Brain microvascular endothelial cell (primary cell): ENCODE measurements at regions not wholly inside any gene's neighbourhood (a gene's known extent, or its start where the extent isn't known, plus 50 kb on each side); places are given as distances from the start of the nearest gene placed in this dataset.

ENCODE experiments used
- DNase-seq: peaks from one replicate; pipeline ENCODE4 v3.0.0-alpha.2; 2020
- H3K27ac ChIP-seq: fragments of 250-450 bp; sonication (Bioruptor Pico); 2 replicates; pipeline ENCODE4 v1.5.1; 2020; ENCODE audit warnings: mild to moderate bottlenecking, moderate library complexity
- H3K27me3 ChIP-seq: fragments of 250-450 bp; sonication (Bioruptor Pico); replicated peaks from 2 replicates; pipeline ENCODE4 v1.5.1; 2020; ENCODE audit warnings: mild to moderate bottlenecking
- H3K36me3 ChIP-seq: fragments of 250-450 bp; sonication (Bioruptor Pico); replicated peaks from 2 replicates; pipeline ENCODE4 v1.5.1; 2020; ENCODE audit warnings: mild to moderate bottlenecking
- H3K4me3 ChIP-seq: 2 replicates; pipeline ENCODE4 v1.5.1; 2011; ENCODE audit warnings: low read depth, mild to moderate bottlenecking, control low read depth, low read length, moderate library complexity
- in situ Hi-C: cut with HindIII; loops from 2 replicates; pipeline ENCODE4 v1.10.0; 2017; ENCODE audit warnings: low sequenced_read_pairs, low pct_ligation_motif_present
- TF ChIP-seq, protein P1 (sequence below): IDR thresholded peaks from 2 replicates; pipeline ENCODE4 v1.5.1; 2011; ENCODE audit warnings: low read depth, mild to moderate bottlenecking, moderate library complexity, low read length, control low read depth, inconsistent platforms; ENCODE audit errors: missing control alignments

DNA sequence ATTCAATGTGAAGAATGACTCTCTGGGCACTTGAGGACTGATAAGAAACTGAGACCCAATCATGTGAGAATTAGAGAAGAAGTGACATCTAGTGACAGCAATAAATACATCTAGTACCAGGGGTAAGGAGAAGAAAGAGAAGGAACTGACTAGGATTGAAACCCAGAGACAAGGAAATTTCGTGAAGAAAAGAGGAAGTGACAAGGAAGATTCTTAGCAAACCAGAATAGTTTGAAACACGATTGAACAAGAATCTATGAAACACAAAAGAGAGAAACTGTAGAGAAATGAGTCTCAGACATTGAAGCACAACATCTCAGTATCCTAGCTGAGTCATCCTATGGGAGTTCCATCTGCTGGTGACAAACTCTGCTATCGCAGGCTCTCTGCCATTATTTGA is 571.9 kb upstream of the PKDCC start:
- Histone ChIP-seq H3K27me3 (no peaks in the 10 kb centered on the region), H3K4me3 (no peak overlapping the region), H3K36me3 (no peaks in the 10 kb centered on the region), H3K27ac (no peak overlapping the region)
- in situ Hi-C loops: no loop called here
- TF ChIP-seq, protein P1, sequence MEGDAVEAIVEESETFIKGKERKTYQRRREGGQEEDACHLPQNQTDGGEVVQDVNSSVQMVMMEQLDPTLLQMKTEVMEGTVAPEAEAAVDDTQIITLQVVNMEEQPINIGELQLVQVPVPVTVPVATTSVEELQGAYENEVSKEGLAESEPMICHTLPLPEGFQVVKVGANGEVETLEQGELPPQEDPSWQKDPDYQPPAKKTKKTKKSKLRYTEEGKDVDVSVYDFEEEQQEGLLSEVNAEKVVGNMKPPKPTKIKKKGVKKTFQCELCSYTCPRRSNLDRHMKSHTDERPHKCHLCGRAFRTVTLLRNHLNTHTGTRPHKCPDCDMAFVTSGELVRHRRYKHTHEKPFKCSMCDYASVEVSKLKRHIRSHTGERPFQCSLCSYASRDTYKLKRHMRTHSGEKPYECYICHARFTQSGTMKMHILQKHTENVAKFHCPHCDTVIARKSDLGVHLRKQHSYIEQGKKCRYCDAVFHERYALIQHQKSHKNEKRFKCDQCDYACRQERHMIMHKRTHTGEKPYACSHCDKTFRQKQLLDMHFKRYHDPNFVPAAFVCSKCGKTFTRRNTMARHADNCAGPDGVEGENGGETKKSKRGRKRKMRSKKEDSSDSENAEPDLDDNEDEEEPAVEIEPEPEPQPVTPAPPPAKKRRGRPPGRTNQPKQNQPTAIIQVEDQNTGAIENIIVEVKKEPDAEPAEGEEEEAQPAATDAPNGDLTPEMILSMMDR: no peak
- no peak for DNase-seq

DNA sequence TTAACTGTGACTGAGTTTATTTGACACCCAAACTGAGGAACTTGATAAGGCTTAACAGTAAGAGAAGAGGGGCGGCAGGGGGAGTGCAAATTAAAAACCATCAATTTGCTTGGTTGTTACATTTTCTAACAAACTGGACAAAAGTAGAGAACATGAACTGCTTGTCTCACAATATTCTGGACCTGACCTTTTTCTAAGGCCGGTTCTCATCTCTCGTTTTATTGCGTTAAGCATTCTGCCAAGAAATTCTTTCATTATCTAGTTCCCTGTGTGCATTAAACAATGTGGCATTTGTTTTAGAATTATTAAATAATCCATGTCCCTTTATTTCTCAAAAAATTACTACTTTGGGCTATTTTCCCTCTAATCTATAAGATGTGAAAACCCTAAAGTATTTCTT is 565.2 kb upstream of the PKDCC start:
- Histone ChIP-seq H3K27me3 (no peaks in the 10 kb centered on the region), H3K36me3 (no peaks in the 10 kb centered on the region), H3K4me3 (no peak overlapping the region), H3K27ac (no peak overlapping the region)
- no peak for DNase-seq
- TF ChIP-seq, protein P1: no peak
- in situ Hi-C loops: no loop called here

DNA sequence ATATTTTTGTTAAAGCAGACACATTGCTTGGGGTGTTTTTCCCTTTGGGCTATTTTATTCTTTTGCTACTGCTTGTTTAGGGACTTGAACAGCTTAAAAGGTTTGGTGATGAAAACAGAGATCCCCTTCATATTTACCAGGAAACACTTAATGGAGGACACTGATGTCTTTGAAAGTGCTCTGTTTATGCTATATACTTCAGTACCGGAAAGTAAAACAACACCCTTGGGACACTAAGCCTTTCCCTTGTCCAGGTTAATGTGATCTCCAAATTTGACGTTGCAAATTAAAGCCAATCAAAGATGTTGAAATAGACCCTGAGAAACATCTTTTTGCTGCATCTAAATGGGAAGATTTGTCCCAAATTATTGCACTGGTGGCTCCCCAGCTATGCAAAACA is 564.6 kb upstream of the PKDCC start:
- no peak overlapping the region for H3K4me3 ChIP-seq
- in situ Hi-C loops: no loop called here
- no peaks in the 10 kb centered on the region for H3K27me3 ChIP-seq
- TF ChIP-seq, protein P1: no peak
- no peaks in the 10 kb centered on the region for H3K36me3 ChIP-seq
- no peak for DNase-seq
- no peak overlapping the region for H3K27ac ChIP-seq

DNA sequence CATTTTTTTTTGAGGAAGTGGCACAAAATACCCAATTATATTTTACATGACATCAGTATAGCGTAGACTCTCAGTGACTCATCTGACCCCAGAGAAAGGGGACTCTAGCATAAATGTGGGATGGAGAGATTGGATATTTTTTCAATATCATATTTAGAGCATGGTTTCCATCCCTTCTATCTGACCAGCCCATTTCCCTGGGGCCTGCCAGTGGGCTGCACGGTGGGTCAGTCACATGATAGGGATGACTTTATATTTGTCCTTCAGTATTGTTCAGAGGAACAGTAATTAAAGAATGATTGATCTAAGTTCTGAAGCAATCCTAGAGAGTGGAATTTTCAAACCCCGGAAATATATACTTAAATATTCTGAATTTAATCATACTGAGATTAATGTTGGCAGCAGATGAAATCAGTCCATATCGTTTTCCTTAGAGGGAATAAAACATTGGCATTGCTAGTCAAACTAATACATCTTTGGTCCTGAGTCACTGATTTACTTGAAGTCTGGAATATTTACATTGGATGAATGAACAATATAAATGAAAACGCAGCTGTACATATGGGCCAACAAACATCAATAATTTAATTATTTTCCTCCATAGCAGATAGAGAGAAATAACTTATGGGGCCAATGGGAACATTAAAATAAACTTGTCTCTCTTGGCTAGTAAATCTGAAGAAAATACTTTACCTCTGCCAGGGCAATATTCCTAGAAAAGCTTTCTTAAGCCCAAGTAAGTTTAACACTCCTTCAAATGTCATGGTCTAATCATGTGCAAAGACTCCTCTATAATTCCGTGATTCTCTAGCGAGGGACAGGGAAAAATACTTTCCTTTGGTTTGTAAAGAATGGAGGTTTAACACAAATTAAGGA is 563.6 kb upstream of the PKDCC start:
- Histone ChIP-seq H3K36me3 (no peaks in the 10 kb centered on the region), H3K27ac (no peak overlapping the region), H3K4me3 (no peak overlapping the region), H3K27me3 (no peaks in the 10 kb centered on the region)
- TF ChIP-seq, protein P1: no peak
- in situ Hi-C loops: no loop called here
- no peak for DNase-seq

DNA sequence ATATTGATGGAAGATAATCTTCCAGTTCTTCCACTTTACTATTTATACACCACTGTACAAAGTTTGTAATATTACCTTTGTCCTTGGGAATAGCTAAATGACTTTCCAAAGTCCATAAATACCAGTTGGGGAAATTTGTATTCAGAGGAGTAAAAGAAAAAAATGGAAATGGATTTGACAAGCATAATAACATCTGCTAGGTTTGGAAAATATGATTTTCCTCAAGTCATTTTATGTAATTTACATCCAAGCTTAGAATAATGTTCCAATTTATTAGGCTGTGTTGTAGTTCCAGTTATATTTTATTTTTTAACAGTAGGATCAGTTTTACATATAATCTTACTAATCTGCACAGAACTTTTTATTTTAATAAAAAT is 563.0 kb upstream of the PKDCC start:
- DNase-seq: no peak
- in situ Hi-C loops: no loop called here

More for the DNA sequence above, 563.0 kb upstream of the PKDCC start:
- TF ChIP-seq, protein P1: no peak
- H3K4me3 ChIP-seq: no peak overlapping the region
- H3K27ac ChIP-seq: no peak overlapping the region
- H3K27me3 ChIP-seq: no peaks in the 10 kb centered on the region
- H3K36me3 ChIP-seq: no peaks in the 10 kb centered on the region
